GM18951 (cell line): ENCODE measurements at regions not wholly inside any gene's neighbourhood (a gene's known extent, or its start where the extent isn't known, plus 50 kb on each side); places are given as distances from the start of the nearest gene placed in this dataset.

Source experiments
- POLR2A ChIP-seq: IDR thresholded peaks from 4 replicates; pipeline ENCODE4 v1.6.1; 2011; ENCODE audit warnings: mild to moderate bottlenecking; ENCODE audit not compliant: insufficient read length, insufficient read depth; ENCODE audit errors: extremely low read depth
- in situ Hi-C: fragments of 300-500 bp; cut with MboI; formaldehyde crosslinking; loops from one replicate; pipeline ENCODE4 v1.12.0; 2022; ENCODE audit warnings: low sequenced_read_pairs, mixed read lengths, inconsistent platforms; ENCODE audit not compliant: unreplicated experiment

- TF ChIP-seq POLR2A: peak; percentile 98
- in situ Hi-C loops: no loop called here
These were observed 471.6 kb downstream of the SOX9 start for GRCh38 chr17:72592242-72592966.

GRCh38 chr17:72592967-72593325 is 472.1 kb downstream of the SOX9 start:
- in situ Hi-C loops: no loop called here
- TF ChIP-seq POLR2A: no peak

- TF ChIP-seq POLR2A: no peak
- in situ Hi-C loops: no loop called here
These were observed 473.4 kb downstream of the SOX9 start for GRCh38 chr17:72594248-72594647.
